ENCODE measurements at regions not wholly inside any gene's neighbourhood (a gene's known extent, or its start where the extent isn't known, plus 50 kb on each side); places are given as distances from the start of the nearest gene placed in this dataset.

DNA sequence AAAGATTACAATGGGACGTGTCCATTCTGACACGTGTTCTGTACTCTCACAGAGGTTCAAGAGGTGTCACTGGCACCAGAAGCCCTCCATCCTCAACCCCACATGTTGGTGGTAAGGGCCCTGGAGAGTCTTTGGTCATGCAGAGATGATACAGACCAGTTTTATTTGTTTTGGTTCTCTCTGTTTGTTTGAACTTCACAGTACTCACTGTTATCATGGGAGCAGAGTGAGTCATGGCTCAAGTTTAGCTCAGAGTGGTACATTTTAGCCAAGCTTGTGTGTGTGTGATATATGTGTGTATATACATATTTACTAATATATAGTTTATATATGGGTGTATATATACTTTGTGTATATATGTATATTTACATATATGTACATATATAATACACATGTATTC lies 935.6 kb downstream of the GRID1 start:
- TF ChIP-seq ZNF589 (CRISPR knock-in tag; IDR thresholded peaks at IDR 0.05; ENCODE audit: low read depth), result no peak
- no peak for TF ChIP-seq ZNF24 (IDR thresholded peaks at IDR 0.05)
- TF ChIP-seq HMBOX1 (IDR thresholded peaks at IDR 0.05), result no peak
- no peak for TF ChIP-seq EP300 (IDR thresholded peaks at IDR 0.05; ENCODE audit: low read length)
- TF ChIP-seq FOXP1 (CRISPR knock-in tag; IDR thresholded peaks at IDR 0.05), result no peak
- TF ChIP-seq POLR2AphosphoS5 (IDR thresholded peaks at IDR 0.05; ENCODE audit: control insufficient read depth, insufficient read depth, low read depth, low read length), result no peak
- TF ChIP-seq POLR2A (conservative IDR thresholded peaks at IDR 0.05), result no peak
- TF ChIP-seq DIDO1 (tag; IDR thresholded peaks at IDR 0.05; ENCODE audit: low read depth), result no peak
- no peak for TF ChIP-seq MAFK (IDR thresholded peaks at IDR 0.05; ENCODE audit: low read length)
- TF ChIP-seq USF1 (CRISPR knock-in tag; IDR thresholded peaks at IDR 0.05), result no peak
- TF ChIP-seq, protein P1, sequence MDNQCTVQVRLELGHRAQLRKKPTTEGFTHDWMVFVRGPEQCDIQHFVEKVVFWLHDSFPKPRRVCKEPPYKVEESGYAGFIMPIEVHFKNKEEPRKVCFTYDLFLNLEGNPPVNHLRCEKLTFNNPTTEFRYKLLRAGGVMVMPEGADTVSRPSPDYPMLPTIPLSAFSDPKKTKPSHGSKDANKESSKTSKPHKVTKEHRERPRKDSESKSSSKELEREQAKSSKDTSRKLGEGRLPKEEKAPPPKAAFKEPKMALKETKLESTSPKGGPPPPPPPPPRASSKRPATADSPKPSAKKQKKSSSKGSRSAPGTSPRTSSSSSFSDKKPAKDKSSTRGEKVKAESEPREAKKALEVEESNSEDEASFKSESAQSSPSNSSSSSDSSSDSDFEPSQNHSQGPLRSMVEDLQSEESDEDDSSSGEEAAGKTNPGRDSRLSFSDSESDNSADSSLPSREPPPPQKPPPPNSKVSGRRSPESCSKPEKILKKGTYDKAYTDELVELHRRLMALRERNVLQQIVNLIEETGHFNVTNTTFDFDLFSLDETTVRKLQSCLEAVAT (IDR thresholded peaks at IDR 0.05), result no peak
- TF ChIP-seq PRDM10 (IDR thresholded peaks at IDR 0.05; ENCODE audit: partially characterized antibody), result no peak

Measured in K562 (cell line).